Spleen (tissue), 11 donors: ENCODE measurements at regions not wholly inside any gene's neighbourhood (a gene's known extent, or its start where the extent isn't known, plus 50 kb on each side); places are given as distances from the start of the nearest gene placed in this dataset.

Source experiments
- DNase-seq: peaks from one replicate; pipeline ENCODE4 v3.0.0-alpha.2; 2020
- H3K27ac ChIP-seq, 8 donors: fragments of 200-600 bp; sonication (generic) in 7 of 8; 1 replicate in 4 of 8; 2 replicates in 4 of 8; pipeline versions ENCODE4 v1.5.0 to v1.8.0; 2016 to 2021; ENCODE audit warnings: inconsistent platforms in 4 of 8, mild to moderate bottlenecking in 4 of 8, moderate library complexity in 1 of 8
- H3K27me3 ChIP-seq, 7 donors: fragments of 200-600 bp; sonication (generic) in 6 of 7; replicated peaks in 1 of 7; 1 replicate in 4 of 7; 2 replicates in 3 of 7; pipeline versions ENCODE4 v1.5.0 to v1.8.0; 2016 to 2021; ENCODE audit warnings: inconsistent platforms in 3 of 7, mild to moderate bottlenecking in 1 of 7
- H3K36me3 ChIP-seq, 6 donors: fragments of 200-600 bp; sonication (generic) in 5 of 6; 1 replicate in 4 of 6; 2 replicates in 2 of 6; pipeline versions ENCODE4 v1.5.0 to v1.8.0; 2016 to 2021; ENCODE audit warnings: inconsistent platforms in 2 of 6
- H3K4me1 ChIP-seq, 6 donors: fragments of 200-600 bp; sonication (generic) in 5 of 6; 1 replicate in 3 of 6; 2 replicates in 3 of 6; pipeline versions ENCODE4 v1.5.0 to v1.8.0; 2016 to 2021; ENCODE audit warnings: inconsistent platforms in 3 of 6
- H3K4me3 ChIP-seq, 8 donors: fragments of 200-600 bp; sonication (generic) in 7 of 8; 1 replicate in 4 of 8; 2 replicates in 4 of 8; pipeline versions ENCODE4 v1.5.0 to v1.8.0; 2016 to 2021; ENCODE audit warnings: inconsistent platforms in 4 of 8, mild to moderate bottlenecking in 4 of 8, moderate library complexity in 2 of 8
- H3K9me3 ChIP-seq, 8 donors: fragments of 200-600 bp; sonication (generic) in 7 of 8; 1 replicate in 4 of 8; 2 replicates in 4 of 8; pipeline versions ENCODE4 v1.5.0 to v1.8.0; 2016 to 2021; ENCODE audit warnings: inconsistent platforms in 4 of 8
- CTCF ChIP-seq, 11 experiments: fragments of 200-600 bp in 7 of 11; fragments of 450-650 bp in 4 of 11; sonication (generic) in 4 of 11; IDR thresholded peaks in 8 of 11; conservative IDR thresholded peaks in 3 of 11; 1 replicate in 7 of 11; 2 replicates in 4 of 11; pipeline versions ENCODE4 v1.4.0 to v1.8.0; 2016 to 2021; ENCODE audit warnings: antibody characterized with exemption in 11 of 11, inconsistent platforms in 4 of 11, mild to moderate bottlenecking in 1 of 11
- POLR2A ChIP-seq, 3 donors: fragments of 450-650 bp; IDR thresholded peaks; one replicate each; pipeline ENCODE4 v1.5.1; 2017; ENCODE audit warnings: antibody characterized with exemption in 3 of 3, mild to moderate bottlenecking in 1 of 3
- POLR2AphosphoS5 ChIP-seq, 3 donors: sonication (generic); formaldehyde crosslinking; IDR thresholded peaks; one replicate each; pipeline ENCODE4 v1.5.1; 2017; ENCODE audit warnings: antibody characterized with exemption in 3 of 3
- WGBS, 5 donors: extraction: QIAGEN DNeasy Blood & Tissue Kit in 3 of 5; methylation state at CpG; one replicate each; pipeline versions ENCODE4 v1.1.5 to v1.1.7; 2013 to 2018; 5-methylcytosine and 5-hydroxymethylcytosine counted together
- intact Hi-C: fragments of 100-400 bp; cut with DNase I; formaldehyde crosslinking; loops from one replicate; pipeline ENCODE4 v1.15.0; 2023; ENCODE audit warnings: low total_unique reads
- donor health status: healthy with polysubstance abuse.
- donor health status: DM: no; HTN: no; CAD: no; lungs with moderate emphysema.
- donor health status: DM: no; HTN: no; CAD: no.
- donor health status: Bipolar disorder and iron deficiency.
- donor health status: healthy.
- donor health status: DM: no; HTN: no; CAD: no.
- donor health status: DM: yes; HTN: yes; CAD: no.

GRCh38 chr15:96223939-96224338 is 106.6 kb upstream of the NR2F2 start:
- intact Hi-C loops: no loop called here
- no peak for DNase-seq
- Histone ChIP-seq H3K4me1 (no peaks in the 10 kb centered on the region), H3K9me3 (no peaks in the 10 kb centered on the region), H3K27ac (no peak overlapping the region), H3K4me3 (no peak overlapping the region), H3K27me3 (no peaks in the 10 kb centered on the region), H3K36me3 (no peaks in the 10 kb centered on the region)
- TF ChIP-seq CTCF (IDR thresholded peaks at IDR 0.05 in 8 of 11, conservative IDR thresholded peaks at IDR 0.05 in 3 of 11) (no peak), POLR2AphosphoS5 (IDR thresholded peaks at IDR 0.05) (no peak), POLR2A (IDR thresholded peaks at IDR 0.05) (no peak)
- WGBS, 5 donors: 86 to 93% (median 90%) methylated on average over 2 of the region's 2 CpGs

- TF ChIP-seq POLR2AphosphoS5 (IDR thresholded peaks at IDR 0.05) (no peak), CTCF (IDR thresholded peaks at IDR 0.05 in 8 of 11, conservative IDR thresholded peaks at IDR 0.05 in 3 of 11) (no peak), POLR2A (IDR thresholded peaks at IDR 0.05) (no peak)
- Histone ChIP-seq H3K36me3 (no peaks in the 10 kb centered on the region), H3K9me3 (no peaks in the 10 kb centered on the region), H3K27me3 (no peaks in the 10 kb centered on the region), H3K4me1 (no peaks in the 10 kb centered on the region), H3K27ac (no peak overlapping the region), H3K4me3 (no peak overlapping the region)
- 49 to 67% (median 63%) methylated on average over 5 of the region's 5 CpGs for WGBS, 5 donors
- no peak for DNase-seq
- intact Hi-C loops: no loop called here
Measured at GRCh38 chr15:96225642-96226259, 104.7 kb upstream of the NR2F2 start.

GRCh38 chr15:96230526-96231181 is 99.8 kb upstream of the NR2F2 start:
- no peaks in the 10 kb centered on the region for H3K27me3 ChIP-seq
- no peak for DNase-seq
- intact Hi-C loops: no loop called here
- no peaks in the 10 kb centered on the region for H3K4me1 ChIP-seq
- WGBS, 5 donors: 62 to 77% (median 75%) methylated on average over 3 of the region's 3 CpGs
- H3K4me3 ChIP-seq: no peak overlapping the region
- H3K36me3 ChIP-seq: no peaks in the 10 kb centered on the region
- TF ChIP-seq CTCF (IDR thresholded peaks at IDR 0.05 in 8 of 11, conservative IDR thresholded peaks at IDR 0.05 in 3 of 11) (no peak), POLR2AphosphoS5 (IDR thresholded peaks at IDR 0.05) (no peak), POLR2A (IDR thresholded peaks at IDR 0.05) (no peak)
- peaks cover 0 to 4% (median 0%) of the 10 kb centered on the region in 8 donors for H3K9me3 ChIP-seq
- H3K27ac ChIP-seq: no peak overlapping the region

GRCh38 chr15:96232335-96232734 is 98.2 kb upstream of the NR2F2 start:
- H3K4me3 ChIP-seq: no peak overlapping the region
- intact Hi-C loops: no loop called here
- no peak overlapping the region for H3K27ac ChIP-seq
- no peaks in the 10 kb centered on the region for H3K36me3 ChIP-seq
- H3K27me3 ChIP-seq: no peaks in the 10 kb centered on the region
- TF ChIP-seq CTCF (IDR thresholded peaks at IDR 0.05 in 8 of 11, conservative IDR thresholded peaks at IDR 0.05 in 3 of 11) (no peak), POLR2AphosphoS5 (IDR thresholded peaks at IDR 0.05) (no peak), POLR2A (IDR thresholded peaks at IDR 0.05) (no peak)
- peaks cover 0 to 4% (median 0%) of the 10 kb centered on the region in 8 donors for H3K9me3 ChIP-seq
- H3K4me1 ChIP-seq: no peaks in the 10 kb centered on the region
- 89 to 100% (median 93%) methylated on average over 3 of the region's 3 CpGs for WGBS, 5 donors
- DNase-seq: no peak
